Calu3 (cell line): ENCODE measurements at regions not wholly inside any gene's neighbourhood (a gene's known extent, or its start where the extent isn't known, plus 50 kb on each side); places are given as distances from the start of the nearest gene placed in this dataset.
"Not testable (repeated sequence)": the region's sequence is repeated elsewhere in the genome, so short reads cannot be mapped to it uniquely, and the experiment has no call there.

Experiments used
- BruUV-seq: library from RNA; stranded (reverse); fragments of 400-500 nt; replicated peaks from 2 replicates; lab custom pipeline; 2021; lab: Mats Ljungman, UMichigan
- CTCF ChIA-PET: fragments of 300-600 bp; sonication (Branson Sonifier 250); formaldehyde crosslinking; loops from one replicate; lab custom pipeline; 2022; ENCODE audit warnings: antibody characterized with exemption; lab: Charles Lee
- DNase-seq: peaks from one replicate; pipeline ENCODE4 v3.0.0; 2022
- H3K27ac Mint-ChIP-seq: one replicate; pipeline ENCODE4 v1.8.0; 2022; ENCODE audit warnings: mixed read lengths; ENCODE audit not compliant: unreplicated experiment
- H3K27me3 Mint-ChIP-seq: one replicate; pipeline ENCODE4 v1.8.0; 2022; ENCODE audit warnings: mixed read lengths; ENCODE audit not compliant: unreplicated experiment
- H3K36me3 Mint-ChIP-seq: one replicate; pipeline ENCODE4 v1.8.0; 2022; ENCODE audit warnings: mild to moderate bottlenecking, moderate library complexity, mixed read lengths; ENCODE audit not compliant: insufficient read depth, unreplicated experiment
- H3K4me1 Mint-ChIP-seq: one replicate; pipeline ENCODE4 v1.8.0; 2022; ENCODE audit warnings: mild to moderate bottlenecking, low read depth, mixed read lengths; ENCODE audit not compliant: unreplicated experiment
- H3K4me3 Mint-ChIP-seq: one replicate; pipeline ENCODE4 v1.8.0; 2022; ENCODE audit warnings: mild to moderate bottlenecking, low read depth, moderate library complexity, mixed read lengths; ENCODE audit not compliant: unreplicated experiment
- H3K9me3 Mint-ChIP-seq: one replicate; pipeline ENCODE4 v1.8.0; 2022; ENCODE audit warnings: low read depth, mixed read lengths; ENCODE audit not compliant: unreplicated experiment
- CTCF ChIP-seq: fragments of 200-600 bp; IDR thresholded peaks from one replicate; pipeline ENCODE4 v1.8.0; 2022; ENCODE audit warnings: antibody characterized with exemption; ENCODE audit not compliant: unreplicated experiment
- intact Hi-C: fragments of 100-400 bp; cut with micrococcal nuclease; formaldehyde crosslinking; loops from one replicate; pipeline ENCODE4 v1.10.0; 2022; ENCODE audit not compliant: unreplicated experiment

GRCh38 chr14:83173687-83174086, 1640.0 kb upstream of the SEL1L start:
- no peaks in the 10 kb centered on the region for H3K27me3 Mint-ChIP-seq
- H3K4me3 Mint-ChIP-seq, result no peak overlapping the region
- H3K36me3 Mint-ChIP-seq, result no peaks in the 10 kb centered on the region
- H3K27ac Mint-ChIP-seq, result no peak overlapping the region
- H3K9me3 Mint-ChIP-seq, result no peaks in the 10 kb centered on the region
- DNase-seq, result no peak
- CTCF ChIA-PET, result no interaction called here
- no TSS peak for BruUV-seq
- intact Hi-C loops, result no loop called here
- no peaks in the 10 kb centered on the region for H3K4me1 Mint-ChIP-seq
- TF ChIP-seq CTCF, result no peak

- Mint-ChIP-seq H3K4me3 (no peak overlapping the region), H3K27me3 (no peaks in the 10 kb centered on the region), H3K9me3 (peaks cover 10% of the 10 kb centered on the region), H3K36me3 (no peaks in the 10 kb centered on the region), H3K27ac (no peak overlapping the region), H3K4me1 (no peaks in the 10 kb centered on the region)
- CTCF ChIA-PET, result no interaction called here
- no peak for TF ChIP-seq CTCF
- no peak for DNase-seq
- no TSS peak for BruUV-seq
- intact Hi-C loops, result no loop called here
Measured at GRCh38 chr14:83184531-83184930, 1650.9 kb upstream of the SEL1L start.

GRCh38 chr14:83188311-83188710, 1654.7 kb upstream of the SEL1L start:
- intact Hi-C loops, H3K27ac Mint-ChIP-seq, H3K4me1 Mint-ChIP-seq, CTCF ChIA-PET, H3K36me3 Mint-ChIP-seq, H3K27me3 Mint-ChIP-seq, H3K4me3 Mint-ChIP-seq, DNase-seq, H3K9me3 Mint-ChIP-seq, BruUV-seq: not testable (repeated sequence)

GRCh38 chr14:83196236-83196635, 1662.6 kb upstream of the SEL1L start:
- DNase-seq, result no peak
- Mint-ChIP-seq H3K27ac (no peak overlapping the region), H3K36me3 (no peaks in the 10 kb centered on the region), H3K4me1 (no peaks in the 10 kb centered on the region), H3K9me3 (peaks cover 15% of the 10 kb centered on the region), H3K27me3 (no peaks in the 10 kb centered on the region), H3K4me3 (no peak overlapping the region)
- CTCF ChIA-PET, result no interaction called here
- intact Hi-C loops, result no loop called here
- no peak for TF ChIP-seq CTCF
- BruUV-seq, result no TSS peak

GRCh38 chr14:83197271-83197670, 1663.6 kb upstream of the SEL1L start:
- Mint-ChIP-seq H3K9me3 (peaks cover 15% of the 10 kb centered on the region), H3K36me3 (no peaks in the 10 kb centered on the region), H3K27ac (no peak overlapping the region), H3K4me3 (no peak overlapping the region), H3K27me3 (no peaks in the 10 kb centered on the region), H3K4me1 (no peaks in the 10 kb centered on the region)
- BruUV-seq, result no TSS peak
- no peak for DNase-seq
- intact Hi-C loops, result no loop called here
- no peak for TF ChIP-seq CTCF
- CTCF ChIA-PET, result no interaction called here
